Dedifferentiated amniotic fluid mesenchymal stem cell (primary cell): ENCODE measurements at regions not wholly inside any gene's neighbourhood (a gene's known extent, or its start where the extent isn't known, plus 50 kb on each side); places are given as distances from the start of the nearest gene placed in this dataset.

Source experiments
- DNase-seq: peaks from one replicate; pipeline ENCODE4 v3.0.0-alpha.2; 2016; ENCODE audit errors: extremely low spot score

- no peak for DNase-seq
Measured at GRCh38 chr6:132936646-132937045, 122.3 kb downstream of the RPS12 start.

- no peak for DNase-seq
Measured at GRCh38 chr6:132937466-132937906, 123.1 kb downstream of the RPS12 start.

GRCh38 chr6:132948889-132949288, 134.5 kb downstream of the RPS12 start:
- no peak for DNase-seq

GRCh38 chr6:132950566-132950965, 136.2 kb downstream of the RPS12 start:
- no peak for DNase-seq

GRCh38 chr6:132952031-132952867, 137.9 kb downstream of the RPS12 start:
- DNase-seq = no peak

GRCh38 chr6:132952986-132953385, 138.6 kb downstream of the RPS12 start:
- no peak for DNase-seq

GRCh38 chr6:132954222-132954621, 139.9 kb downstream of the RPS12 start:
- no peak for DNase-seq

- no peak for DNase-seq
Measured at GRCh38 chr6:132954936-132955335, 140.6 kb downstream of the RPS12 start.

- no peak for DNase-seq
Measured at GRCh38 chr6:132959639-132960326, 145.4 kb downstream of the RPS12 start.

GRCh38 chr6:132960720-132961119, 146.4 kb downstream of the RPS12 start:
- DNase-seq = no peak

GRCh38 chr6:132961122-132961521, 146.8 kb downstream of the RPS12 start:
- peak; percentile 56 for DNase-seq

- no peak for DNase-seq
Measured at GRCh38 chr6:132961610-132962009, 147.2 kb downstream of the RPS12 start.

GRCh38 chr6:132962936-132963868, 148.8 kb downstream of the RPS12 start:
- DNase-seq = no peak

GRCh38 chr6:132964101-132964867, 149.9 kb downstream of the RPS12 start:
- peak; percentile 44 for DNase-seq

GRCh38 chr6:132964868-132965382, 150.6 kb downstream of the RPS12 start:
- DNase-seq = no peak

- DNase-seq = no peak
Measured at GRCh38 chr6:132967871-132968270, 153.5 kb downstream of the RPS12 start.

- no peak for DNase-seq
Measured at GRCh38 chr6:132968419-132968950, 154.1 kb downstream of the RPS12 start.

- DNase-seq = no peak
Measured at GRCh38 chr6:132969196-132969595, 154.8 kb downstream of the RPS12 start.

- no peak for DNase-seq
Measured at GRCh38 chr6:132971676-132972075, 157.3 kb downstream of the RPS12 start.

GRCh38 chr6:132972254-132972653, 157.9 kb downstream of the RPS12 start:
- no peak for DNase-seq

- no peak for DNase-seq
Measured at GRCh38 chr6:132972971-132973370, 158.6 kb downstream of the RPS12 start.
